Spleen (tissue), 7 donors: ENCODE measurements at regions not wholly inside any gene's neighbourhood (a gene's known extent, or its start where the extent isn't known, plus 50 kb on each side); places are given as distances from the start of the nearest gene placed in this dataset.

ENCODE experiments used
- POLR2A ChIP-seq, 3 donors: fragments of 450-650 bp; IDR thresholded peaks; one replicate each; pipeline ENCODE4 v1.5.1; 2017; ENCODE audit warnings: antibody characterized with exemption in 3 of 3, mild to moderate bottlenecking in 1 of 3
- POLR2AphosphoS5 ChIP-seq, 3 donors: sonication (generic); formaldehyde crosslinking; IDR thresholded peaks; one replicate each; pipeline ENCODE4 v1.5.1; 2017; ENCODE audit warnings: antibody characterized with exemption in 3 of 3
- TF ChIP-seq, protein P1 (sequence below), 11 experiments: fragments of 200-600 bp in 7 of 11; fragments of 450-650 bp in 4 of 11; sonication (generic) in 4 of 11; IDR thresholded peaks in 8 of 11; conservative IDR thresholded peaks in 3 of 11; 1 replicate in 7 of 11; 2 replicates in 4 of 11; pipeline versions ENCODE4 v1.4.0 to v1.8.0; 2016 to 2021; ENCODE audit warnings: antibody characterized with exemption in 11 of 11, inconsistent platforms in 4 of 11, mild to moderate bottlenecking in 1 of 11
- donor health status: DM: no; HTN: no; CAD: no; lungs with moderate emphysema.
- donor health status: DM: no; HTN: no; CAD: no.
- donor health status: DM: no; HTN: no; CAD: no.

DNA sequence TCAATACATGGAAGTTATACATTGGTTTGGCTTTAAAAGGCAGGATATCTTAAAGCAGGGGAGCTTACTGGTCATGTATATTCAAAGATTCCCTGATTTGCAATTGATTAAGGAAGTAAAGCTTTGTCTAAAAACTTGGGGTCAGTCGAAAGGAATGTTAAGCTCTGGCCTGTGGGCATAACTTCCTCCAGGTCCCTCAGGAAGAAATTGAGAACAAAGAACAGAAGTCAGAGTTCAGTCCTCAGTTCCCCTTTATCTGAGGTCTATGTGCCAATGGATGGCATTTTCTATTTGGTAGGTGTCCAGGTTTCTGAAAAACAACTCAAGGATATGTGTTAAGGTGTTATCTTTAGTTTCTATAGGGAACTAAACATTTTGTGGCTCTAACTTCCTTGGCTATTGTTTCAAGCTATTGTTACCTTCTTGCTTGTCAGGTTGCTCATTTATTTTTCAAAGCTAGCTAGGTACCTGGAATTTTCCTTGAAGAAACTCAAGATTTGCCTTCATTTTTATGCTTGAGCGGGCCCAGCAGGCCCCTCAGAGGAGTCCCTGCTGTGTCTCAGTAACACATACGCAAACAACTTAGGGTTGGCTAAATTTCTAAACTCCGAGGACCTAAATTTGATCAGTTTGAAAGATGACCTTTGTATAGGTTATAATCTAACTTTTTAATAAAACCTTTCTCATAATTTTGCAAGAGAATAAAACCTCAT, 135.0 kb upstream of the UBE2E2 start:
- TF ChIP-seq, protein P1, sequence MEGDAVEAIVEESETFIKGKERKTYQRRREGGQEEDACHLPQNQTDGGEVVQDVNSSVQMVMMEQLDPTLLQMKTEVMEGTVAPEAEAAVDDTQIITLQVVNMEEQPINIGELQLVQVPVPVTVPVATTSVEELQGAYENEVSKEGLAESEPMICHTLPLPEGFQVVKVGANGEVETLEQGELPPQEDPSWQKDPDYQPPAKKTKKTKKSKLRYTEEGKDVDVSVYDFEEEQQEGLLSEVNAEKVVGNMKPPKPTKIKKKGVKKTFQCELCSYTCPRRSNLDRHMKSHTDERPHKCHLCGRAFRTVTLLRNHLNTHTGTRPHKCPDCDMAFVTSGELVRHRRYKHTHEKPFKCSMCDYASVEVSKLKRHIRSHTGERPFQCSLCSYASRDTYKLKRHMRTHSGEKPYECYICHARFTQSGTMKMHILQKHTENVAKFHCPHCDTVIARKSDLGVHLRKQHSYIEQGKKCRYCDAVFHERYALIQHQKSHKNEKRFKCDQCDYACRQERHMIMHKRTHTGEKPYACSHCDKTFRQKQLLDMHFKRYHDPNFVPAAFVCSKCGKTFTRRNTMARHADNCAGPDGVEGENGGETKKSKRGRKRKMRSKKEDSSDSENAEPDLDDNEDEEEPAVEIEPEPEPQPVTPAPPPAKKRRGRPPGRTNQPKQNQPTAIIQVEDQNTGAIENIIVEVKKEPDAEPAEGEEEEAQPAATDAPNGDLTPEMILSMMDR (IDR thresholded peaks at IDR 0.05 in 8 of 11, conservative IDR thresholded peaks at IDR 0.05 in 3 of 11) = no peak
- TF ChIP-seq POLR2A (IDR thresholded peaks at IDR 0.05) (no peak), POLR2AphosphoS5 (IDR thresholded peaks at IDR 0.05) (no peak)
